PC-9 (cell line): ENCODE measurements at regions not wholly inside any gene's neighbourhood (a gene's known extent, or its start where the extent isn't known, plus 50 kb on each side); places are given as distances from the start of the nearest gene placed in this dataset.

ENCODE experiments used
- BruUV-seq: library from RNA; stranded (reverse); fragments of 400-500 nt; replicated peaks from 2 replicates; lab custom pipeline; 2021; lab: Mats Ljungman, UMichigan
- CTCF ChIA-PET: fragments of 300-600 bp; sonication (Branson Sonifier 250); formaldehyde crosslinking; loops from one replicate; lab custom pipeline; 2022; ENCODE audit warnings: antibody characterized with exemption; lab: Charles Lee
- POLR2A ChIA-PET: fragments of 300-600 bp; sonication (Branson Sonifier 250); formaldehyde crosslinking; loops from one replicate; lab custom pipeline; 2022; ENCODE audit warnings: antibody characterized with exemption; ENCODE audit not compliant: unreplicated experiment; lab: Charles Lee
- DNase-seq, 2 experiments: peaks; one replicate each; pipeline versions ENCODE4 v3.0.0 to v3.0.0-alpha.2; 2015 to 2022; ENCODE audit warnings: mixed read lengths in 1 of 2
- H2AFZ ChIP-seq: fragments of 200-600 bp; sonication (generic); 2 replicates; pipeline ENCODE4 v1.8.1; 2017; ENCODE audit warnings: antibody characterized with exemption
- H3F3A ChIP-seq: fragments of 200-600 bp; sonication (generic); 2 replicates; pipeline ENCODE4 v1.8.1; 2017; ENCODE audit warnings: antibody characterized with exemption, mild to moderate bottlenecking, low read depth; ENCODE audit not compliant: insufficient read depth
- H3K27ac ChIP-seq: fragments of 200-600 bp; sonication (generic); 2 replicates; pipeline ENCODE4 v1.6.1; 2016; ENCODE audit warnings: mixed run types
- H3K27me3 ChIP-seq: fragments of 200-600 bp; sonication (generic); 2 replicates; pipeline ENCODE4 v1.6.1; 2016; ENCODE audit warnings: low read depth, mixed run types; ENCODE audit not compliant: insufficient read depth
- H3K36me3 ChIP-seq: fragments of 200-600 bp; sonication (generic); 2 replicates; pipeline ENCODE4 v1.6.1; 2016; ENCODE audit warnings: low read depth, mixed run types
- H3K4me1 ChIP-seq: fragments of 200-600 bp; sonication (generic); replicated peaks from 2 replicates; pipeline ENCODE4 v1.6.1; 2016; ENCODE audit warnings: mixed run types; ENCODE audit not compliant: insufficient read depth
- H3K4me2 ChIP-seq: fragments of 200-600 bp; sonication (generic); 2 replicates; pipeline ENCODE4 v1.6.1; 2017; ENCODE audit warnings: mixed run types
- H3K4me3 ChIP-seq: fragments of 200-600 bp; sonication (generic); 2 replicates; pipeline ENCODE4 v1.6.1; 2016; ENCODE audit warnings: mixed run types
- H3K79me2 ChIP-seq: fragments of 200-600 bp; sonication (generic); 2 replicates; pipeline ENCODE4 v1.6.1; 2017; ENCODE audit warnings: low read depth, mixed run types
- H3K9me2 ChIP-seq: fragments of 200-600 bp; sonication (generic); 2 replicates; pipeline ENCODE4 v1.8.1; 2017; ENCODE audit warnings: mild to moderate bottlenecking; ENCODE audit not compliant: insufficient read depth
- H3K9me3 ChIP-seq: fragments of 200-600 bp; sonication (generic); 2 replicates; pipeline ENCODE4 v1.8.1; 2016; ENCODE audit warnings: low read depth; ENCODE audit not compliant: insufficient read depth
- H4K20me1 ChIP-seq: fragments of 200-600 bp; sonication (generic); 2 replicates; pipeline ENCODE4 v1.8.1; 2017; ENCODE audit not compliant: insufficient read depth
- EZH2 ChIP-seq: fragments of 200-600 bp; sonication (generic); IDR thresholded peaks from 2 replicates; pipeline ENCODE4 v1.8.0; 2017; ENCODE audit warnings: antibody characterized with exemption, low read depth
- intact Hi-C: fragments of 100-400 bp; cut with micrococcal nuclease; formaldehyde crosslinking; loops from one replicate; pipeline ENCODE4 v1.10.0; 2022; ENCODE audit not compliant: unreplicated experiment
- TF ChIP-seq, protein P1 (sequence below): fragments of 200-600 bp; sonication (generic); conservative IDR thresholded peaks from 2 replicates; pipeline ENCODE4 v1.6.1; 2017; ENCODE audit warnings: mixed run types, antibody characterized with exemption, mild to moderate bottlenecking, moderate library complexity

GRCh38 chr7:46224363-46224762, 303.3 kb upstream of the IGFBP3 start:
- no peaks in the 10 kb centered on the region; the same call in none of the 2 replicates for H3K9me3 ChIP-seq
- 0 out of 2 replicates have a peak, but pooled peaks cover 4% of the 10 kb centered on the region for H3F3A ChIP-seq
- no peaks in the 10 kb centered on the region for H3K9me2 ChIP-seq
- H4K20me1 ChIP-seq = no peaks in the 10 kb centered on the region
- no peak overlapping the region for H2AFZ ChIP-seq
- no peak for TF ChIP-seq EZH2
- TF ChIP-seq, protein P1, sequence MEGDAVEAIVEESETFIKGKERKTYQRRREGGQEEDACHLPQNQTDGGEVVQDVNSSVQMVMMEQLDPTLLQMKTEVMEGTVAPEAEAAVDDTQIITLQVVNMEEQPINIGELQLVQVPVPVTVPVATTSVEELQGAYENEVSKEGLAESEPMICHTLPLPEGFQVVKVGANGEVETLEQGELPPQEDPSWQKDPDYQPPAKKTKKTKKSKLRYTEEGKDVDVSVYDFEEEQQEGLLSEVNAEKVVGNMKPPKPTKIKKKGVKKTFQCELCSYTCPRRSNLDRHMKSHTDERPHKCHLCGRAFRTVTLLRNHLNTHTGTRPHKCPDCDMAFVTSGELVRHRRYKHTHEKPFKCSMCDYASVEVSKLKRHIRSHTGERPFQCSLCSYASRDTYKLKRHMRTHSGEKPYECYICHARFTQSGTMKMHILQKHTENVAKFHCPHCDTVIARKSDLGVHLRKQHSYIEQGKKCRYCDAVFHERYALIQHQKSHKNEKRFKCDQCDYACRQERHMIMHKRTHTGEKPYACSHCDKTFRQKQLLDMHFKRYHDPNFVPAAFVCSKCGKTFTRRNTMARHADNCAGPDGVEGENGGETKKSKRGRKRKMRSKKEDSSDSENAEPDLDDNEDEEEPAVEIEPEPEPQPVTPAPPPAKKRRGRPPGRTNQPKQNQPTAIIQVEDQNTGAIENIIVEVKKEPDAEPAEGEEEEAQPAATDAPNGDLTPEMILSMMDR = no peak
- POLR2A ChIA-PET = no interaction called here
- H3K4me1 ChIP-seq = peaks cover 36% of the 10 kb centered on the region
- no peaks in the 10 kb centered on the region for H3K36me3 ChIP-seq
- no peak for DNase-seq
- intact Hi-C loops = no loop called here
- H3K27ac ChIP-seq = no peak overlapping the region
- BruUV-seq = no TSS peak
- H3K4me3 ChIP-seq = no peak overlapping the region
- no peaks in the 10 kb centered on the region for H3K79me2 ChIP-seq
- no peak overlapping the region for H3K4me2 ChIP-seq
- H3K27me3 ChIP-seq = no peaks in the 10 kb centered on the region
- CTCF ChIA-PET = no interaction called here

- DNase-seq = peak; percentile 88 to 98
- peak overlapping the region; percentile 84 for H3K27ac ChIP-seq
- peaks cover 22% of the 10 kb centered on the region for H3K4me1 ChIP-seq
- intact Hi-C loops = loop anchor here (1.0 kb wide), 5 partner anchors 15 to 297 kb away; no protein-coding TSS in a partner anchor
- POLR2A ChIA-PET = interaction anchor here (0.6 kb wide), 1 partner anchor 130 kb away, joined by 3 read pairs; no protein-coding TSS in a partner anchor
- H3K9me2 ChIP-seq = no peaks in the 10 kb centered on the region
- no TSS peak for BruUV-seq
- TF ChIP-seq, protein P1 = no peak
- no peak for TF ChIP-seq EZH2
- H3K9me3 ChIP-seq = no peaks in the 10 kb centered on the region
- no peaks in the 10 kb centered on the region for H3F3A ChIP-seq
- CTCF ChIA-PET = interaction anchor here (0.6 to 0.8 kb wide), 2 partner anchors 81 to 199 kb away, joined by 3 read pairs; no protein-coding TSS in a partner anchor
- no peak overlapping the region for H3K4me3 ChIP-seq
- no peaks in the 10 kb centered on the region for H4K20me1 ChIP-seq
- peak overlapping the region; percentile 33 for H3K4me2 ChIP-seq
- no peaks in the 10 kb centered on the region for H3K36me3 ChIP-seq
- H3K79me2 ChIP-seq = no peaks in the 10 kb centered on the region
- H2AFZ ChIP-seq = peak overlapping the region; percentile 40
- no peaks in the 10 kb centered on the region for H3K27me3 ChIP-seq
These were observed 299.1 kb upstream of the IGFBP3 start for GRCh38 chr7:46220066-46220630.

- H3F3A ChIP-seq = no peaks in the 10 kb centered on the region
- H3K79me2 ChIP-seq = no peaks in the 10 kb centered on the region
- H3K27me3 ChIP-seq = no peaks in the 10 kb centered on the region
- POLR2A ChIA-PET = no interaction called here
- CTCF ChIA-PET = interaction anchor here (0.6 kb wide), 1 partner anchor 66 kb away, joined by 3 read pairs; no protein-coding TSS in a partner anchor
- H3K4me1 ChIP-seq = peaks cover 22% of the 10 kb centered on the region
- 0 out of 2 replicates have a peak overlapping the region, but pooled peaks have one; percentile 40 for H2AFZ ChIP-seq
- H3K27ac ChIP-seq = peak overlapping the region; percentile 84
- intact Hi-C loops = no loop called here
- no TSS peak for BruUV-seq
- no peak overlapping the region for H3K4me3 ChIP-seq
- no peaks in the 10 kb centered on the region for H4K20me1 ChIP-seq
- no peaks in the 10 kb centered on the region for H3K9me2 ChIP-seq
- TF ChIP-seq EZH2 = no peak
- TF ChIP-seq, protein P1 = no peak
- DNase-seq = no peak
- no peaks in the 10 kb centered on the region for H3K9me3 ChIP-seq
- H3K4me2 ChIP-seq = no peak overlapping the region
- no peaks in the 10 kb centered on the region for H3K36me3 ChIP-seq
These were observed 297.6 kb upstream of the IGFBP3 start for GRCh38 chr7:46218461-46219200.
